ENCODE measurements at regions not wholly inside any gene's neighbourhood (a gene's known extent, or its start where the extent isn't known, plus 50 kb on each side); places are given as distances from the start of the nearest gene placed in this dataset.

DNA sequence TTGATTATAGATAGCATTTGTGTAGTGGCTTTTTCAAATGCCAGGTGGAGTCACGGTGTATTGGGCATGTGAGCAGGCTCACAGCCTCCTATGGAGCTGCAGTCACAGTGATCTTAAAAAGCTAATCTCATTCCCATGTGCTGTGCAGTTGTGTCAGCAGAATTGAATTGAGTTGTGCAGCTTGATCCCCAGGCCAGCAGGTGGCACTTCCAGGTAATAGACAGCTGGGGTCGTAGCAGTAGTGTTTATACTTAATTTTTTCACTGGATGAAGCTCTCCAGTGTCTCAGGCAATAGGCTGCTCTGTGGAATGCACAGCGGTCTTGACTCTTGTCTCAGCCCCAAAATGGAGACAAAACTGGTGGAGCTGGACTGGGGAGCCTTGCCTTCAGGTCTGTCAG, 1028.1 kb downstream of the SH3BGRL start:
- H3K4me3 ChIP-seq (ENCODE audit: low read depth, low read length), result no peak overlapping the region
- TF ChIP-seq, protein P1, sequence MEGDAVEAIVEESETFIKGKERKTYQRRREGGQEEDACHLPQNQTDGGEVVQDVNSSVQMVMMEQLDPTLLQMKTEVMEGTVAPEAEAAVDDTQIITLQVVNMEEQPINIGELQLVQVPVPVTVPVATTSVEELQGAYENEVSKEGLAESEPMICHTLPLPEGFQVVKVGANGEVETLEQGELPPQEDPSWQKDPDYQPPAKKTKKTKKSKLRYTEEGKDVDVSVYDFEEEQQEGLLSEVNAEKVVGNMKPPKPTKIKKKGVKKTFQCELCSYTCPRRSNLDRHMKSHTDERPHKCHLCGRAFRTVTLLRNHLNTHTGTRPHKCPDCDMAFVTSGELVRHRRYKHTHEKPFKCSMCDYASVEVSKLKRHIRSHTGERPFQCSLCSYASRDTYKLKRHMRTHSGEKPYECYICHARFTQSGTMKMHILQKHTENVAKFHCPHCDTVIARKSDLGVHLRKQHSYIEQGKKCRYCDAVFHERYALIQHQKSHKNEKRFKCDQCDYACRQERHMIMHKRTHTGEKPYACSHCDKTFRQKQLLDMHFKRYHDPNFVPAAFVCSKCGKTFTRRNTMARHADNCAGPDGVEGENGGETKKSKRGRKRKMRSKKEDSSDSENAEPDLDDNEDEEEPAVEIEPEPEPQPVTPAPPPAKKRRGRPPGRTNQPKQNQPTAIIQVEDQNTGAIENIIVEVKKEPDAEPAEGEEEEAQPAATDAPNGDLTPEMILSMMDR (IDR thresholded peaks at IDR 0.05; ENCODE audit: borderline replicate concordance, insufficient read depth, low read depth, low read length), result no peak

DNA sequence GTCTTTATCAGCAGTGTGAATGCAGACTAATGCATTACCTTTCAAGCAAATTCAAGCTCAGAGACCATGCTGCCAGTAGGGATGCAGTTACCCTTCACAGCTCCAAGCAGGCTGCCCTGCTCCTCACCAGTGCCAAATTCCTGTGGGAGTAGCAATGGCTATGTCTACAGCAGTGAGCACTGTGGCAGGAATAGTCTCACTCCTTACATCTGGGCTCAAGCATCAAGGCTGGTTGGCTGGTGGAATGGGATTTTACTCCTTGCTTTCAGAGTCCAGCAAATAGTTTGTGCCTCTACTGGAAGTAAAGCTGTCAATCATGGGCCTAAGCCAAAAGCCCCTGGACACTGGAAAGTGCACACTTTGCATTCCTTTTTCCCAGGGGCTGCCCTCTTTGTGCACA, 1030.8 kb downstream of the SH3BGRL start:
- TF ChIP-seq, protein P1 (IDR thresholded peaks at IDR 0.05; ENCODE audit: borderline replicate concordance, insufficient read depth, low read depth, low read length), result no peak
- H3K4me3 ChIP-seq (ENCODE audit: low read depth, low read length), result no peak overlapping the region

DNA sequence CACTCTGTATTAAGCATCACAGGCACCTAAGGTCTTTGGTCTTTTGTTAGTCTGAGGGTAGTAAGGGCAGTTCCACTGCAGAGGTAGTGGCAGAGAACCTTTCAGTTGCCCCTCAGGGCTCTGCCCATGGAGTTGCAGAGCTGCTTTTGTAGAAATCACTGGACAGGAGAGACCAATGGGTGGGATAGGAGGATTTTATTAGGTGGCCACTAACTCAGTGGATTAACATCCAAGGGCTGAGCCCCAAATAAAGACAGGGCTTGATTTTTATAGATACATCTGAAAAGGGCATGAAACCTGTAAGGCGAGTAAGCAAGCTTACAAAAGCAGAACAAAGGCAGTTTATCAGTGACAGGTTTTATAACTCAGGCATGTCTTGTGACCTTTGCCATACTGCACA, 1035.4 kb downstream of the SH3BGRL start:
- TF ChIP-seq, protein P1 (IDR thresholded peaks at IDR 0.05; ENCODE audit: borderline replicate concordance, insufficient read depth, low read depth, low read length), result no peak
- no peak overlapping the region for H3K4me3 ChIP-seq (ENCODE audit: low read depth, low read length)
